CD4-positive, alpha-beta T cell treated with Interleukin-15 for 4 hours (primary cell): ENCODE measurements at regions not wholly inside any gene's neighbourhood (a gene's known extent, or its start where the extent isn't known, plus 50 kb on each side); places are given as distances from the start of the nearest gene placed in this dataset.
A peak's percentile ranks its signal among the peaks of the same experiment; 100 is the strongest.
"Not testable (repeated sequence)": the region's sequence is repeated elsewhere in the genome, so short reads cannot be mapped to it uniquely, and the experiment has no call there.

Source experiments
- DNase-seq: peaks from one replicate; pipeline ENCODE4 v3.0.0-alpha.2; 2020; ENCODE audit warnings: low spot score

DNA sequence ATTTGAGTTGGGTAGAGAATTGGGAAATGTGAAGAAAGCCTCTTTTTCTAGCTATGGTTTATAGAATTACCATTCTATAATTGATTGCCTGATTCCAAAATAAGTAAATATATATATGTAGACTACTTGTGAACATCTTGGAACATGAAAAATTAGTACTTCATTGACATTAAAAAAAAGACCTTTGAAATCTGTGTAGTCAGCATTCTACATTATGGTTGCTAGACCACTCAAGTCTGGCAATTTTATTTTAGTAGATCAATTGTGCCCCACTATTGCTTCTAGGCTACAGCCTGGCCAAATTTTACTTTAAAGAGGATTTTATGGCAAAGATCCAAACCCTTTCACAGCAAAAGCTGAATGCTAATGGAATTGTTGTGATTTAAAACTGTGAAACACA is 279.8 kb downstream of the IKZF2 start:
- no peak for DNase-seq

DNA sequence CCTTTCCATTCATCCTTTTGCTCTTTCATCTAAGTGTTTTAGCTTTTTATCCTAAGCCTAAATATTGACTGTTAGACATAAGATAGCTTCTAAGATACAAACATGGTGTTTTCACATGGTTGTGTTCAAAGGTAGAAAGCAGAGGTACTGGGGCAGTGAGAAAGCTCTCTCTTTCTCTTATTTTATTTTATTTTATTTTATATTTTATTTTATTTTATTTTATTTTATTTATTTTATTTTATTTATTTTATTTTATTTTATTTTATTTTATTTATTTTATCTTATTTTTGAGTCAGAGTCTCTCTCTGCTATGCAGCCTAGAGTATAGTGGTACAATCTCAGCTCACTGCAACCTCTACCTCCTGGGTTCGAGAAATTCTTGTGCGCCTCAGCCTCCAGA is 287.2 kb downstream of the IKZF2 start:
- no peak for DNase-seq

DNA sequence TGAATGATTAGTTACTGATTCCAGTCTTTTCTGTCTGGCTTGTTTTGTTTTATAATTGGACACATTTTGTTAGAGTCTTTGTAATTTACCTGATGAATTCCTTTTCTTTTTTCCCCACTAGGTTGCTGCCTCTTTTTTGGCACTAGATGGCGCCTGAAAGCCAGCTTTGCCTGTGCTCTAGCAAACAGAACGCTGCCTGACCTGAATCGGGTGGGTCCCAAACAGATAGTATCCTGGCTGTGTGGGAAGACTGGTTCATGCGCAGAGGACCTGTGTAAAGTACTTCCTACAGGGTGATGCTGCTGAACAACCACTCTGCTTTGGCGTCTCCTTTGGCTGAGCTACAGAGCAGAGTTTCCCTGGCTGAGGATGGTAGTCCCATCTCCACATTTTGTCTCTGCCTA is 288.2 kb downstream of the IKZF2 start:
- peak; percentile 0 for DNase-seq

GRCh38 chr2:212858496-212858895 is 292.9 kb downstream of the IKZF2 start:
- no peak for DNase-seq

DNA sequence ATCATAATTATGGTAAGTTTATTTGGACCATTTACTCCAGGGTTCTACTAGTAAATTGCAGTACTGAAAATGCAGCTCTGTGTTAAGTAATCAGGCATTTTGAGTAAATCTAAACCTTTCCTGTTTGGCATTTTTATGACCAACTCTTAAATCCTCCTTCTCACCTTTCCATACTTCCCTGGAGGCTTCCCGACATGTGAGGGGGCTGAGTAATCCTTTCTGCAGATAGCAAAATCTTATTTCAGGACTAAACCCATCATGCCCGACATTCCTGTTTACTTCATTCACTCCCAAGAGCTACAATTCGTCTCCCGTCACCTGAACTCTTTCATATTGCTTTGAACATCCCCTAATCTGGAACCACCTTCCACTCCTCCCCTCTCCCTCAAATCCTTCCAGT is 296.6 kb downstream of the IKZF2 start:
- DNase-seq: no peak

GRCh38 chr2:212854116-212854515 is 297.3 kb downstream of the IKZF2 start:
- DNase-seq: no peak

GRCh38 chr2:212845941-212846340 is 305.5 kb downstream of the IKZF2 start:
- no peak for DNase-seq

GRCh38 chr2:212843409-212844199 is 305.0 kb upstream of the ERBB4 start:
- DNase-seq: no peak

GRCh38 chr2:212842544-212843185 is 304.1 kb upstream of the ERBB4 start:
- no peak for DNase-seq

- no peak for DNase-seq
These were observed 302.9 kb upstream of the ERBB4 start for GRCh38 chr2:212841460-212841859.

GRCh38 chr2:212832211-212833195 is 293.9 kb upstream of the ERBB4 start:
- no peak for DNase-seq

GRCh38 chr2:212831671-212832199 is 293.1 kb upstream of the ERBB4 start:
- no peak for DNase-seq

GRCh38 chr2:212816267-212816666 is 277.7 kb upstream of the ERBB4 start:
- no peak for DNase-seq

- DNase-seq: no peak
These were observed 276.9 kb upstream of the ERBB4 start for GRCh38 chr2:212815453-212815852.

DNA sequence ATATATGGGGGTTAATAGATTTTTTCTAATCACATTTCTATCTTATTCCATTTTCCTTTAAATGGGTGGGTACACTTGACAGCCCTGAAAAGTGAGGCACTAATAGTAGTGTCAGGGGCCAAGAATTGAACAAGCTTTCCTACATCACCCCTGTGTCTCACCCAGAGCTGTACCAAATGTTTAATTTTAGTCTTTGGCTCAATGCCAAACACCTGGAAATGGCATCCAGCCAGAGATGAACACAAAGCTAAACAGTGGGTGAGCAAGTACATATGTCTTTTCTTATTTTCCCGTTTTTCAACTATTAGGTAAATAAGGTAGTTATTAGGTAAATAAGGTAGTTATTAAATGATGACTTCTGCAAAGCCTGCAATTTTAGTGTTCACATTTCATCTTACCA is 276.3 kb upstream of the ERBB4 start:
- DNase-seq: no peak

DNA sequence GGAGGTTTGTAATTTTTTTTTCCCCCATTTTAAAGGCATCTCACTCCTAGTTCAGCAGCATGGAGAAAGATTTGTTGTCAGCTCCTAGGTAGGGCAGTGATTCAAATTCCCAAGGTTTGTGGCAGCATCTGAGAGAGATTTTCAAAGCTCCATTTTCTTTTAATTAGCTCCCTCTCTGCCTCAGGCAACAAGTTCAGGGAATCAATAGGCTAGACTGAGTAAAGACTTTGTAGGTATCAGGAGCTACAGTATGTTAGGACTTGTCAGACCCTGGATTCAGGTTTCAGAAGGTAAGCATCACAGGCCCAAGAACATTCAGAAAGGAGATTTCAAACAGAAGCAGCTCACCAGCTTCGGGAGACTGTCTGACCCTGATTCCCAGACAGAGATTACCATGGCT is 273.3 kb upstream of the ERBB4 start:
- DNase-seq: no peak

- DNase-seq: no peak
These were observed 272.6 kb upstream of the ERBB4 start for GRCh38 chr2:212811036-212811805.

DNA sequence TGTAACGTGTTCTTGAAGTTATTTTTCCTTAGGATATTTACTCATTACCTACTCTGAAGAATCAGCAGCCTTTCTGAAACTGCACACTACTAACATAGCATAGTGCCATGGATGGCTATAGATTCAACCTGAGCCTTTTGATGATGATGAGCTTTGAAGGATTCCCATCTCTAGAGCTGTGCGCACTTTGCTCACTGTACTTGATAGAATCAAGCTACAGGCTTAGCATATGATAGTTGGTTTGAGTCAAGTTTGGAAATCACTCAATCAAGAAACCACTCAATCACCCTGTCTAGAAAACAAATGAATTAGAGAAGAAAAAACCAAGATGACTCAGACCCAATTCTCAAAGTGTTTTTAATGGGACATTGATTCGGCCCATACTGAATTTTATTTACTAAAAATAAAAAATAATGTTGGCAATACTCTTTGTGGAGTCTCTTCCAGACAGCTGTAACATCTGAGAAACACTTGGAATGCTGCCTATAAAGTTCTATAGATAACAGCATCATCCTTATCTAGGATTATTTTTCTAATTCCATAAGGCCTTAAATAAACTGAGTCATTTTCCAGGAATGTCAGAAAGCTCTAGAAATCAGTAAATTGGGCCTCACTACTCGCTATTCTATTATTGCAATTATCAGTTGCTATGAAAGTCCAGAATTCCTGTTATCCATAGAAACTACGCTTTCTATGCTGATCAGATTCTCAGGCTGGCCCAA is 259.0 kb upstream of the ERBB4 start:
- DNase-seq: no peak

GRCh38 chr2:212794471-212794870 is 255.9 kb upstream of the ERBB4 start:
- DNase-seq: no peak

DNA sequence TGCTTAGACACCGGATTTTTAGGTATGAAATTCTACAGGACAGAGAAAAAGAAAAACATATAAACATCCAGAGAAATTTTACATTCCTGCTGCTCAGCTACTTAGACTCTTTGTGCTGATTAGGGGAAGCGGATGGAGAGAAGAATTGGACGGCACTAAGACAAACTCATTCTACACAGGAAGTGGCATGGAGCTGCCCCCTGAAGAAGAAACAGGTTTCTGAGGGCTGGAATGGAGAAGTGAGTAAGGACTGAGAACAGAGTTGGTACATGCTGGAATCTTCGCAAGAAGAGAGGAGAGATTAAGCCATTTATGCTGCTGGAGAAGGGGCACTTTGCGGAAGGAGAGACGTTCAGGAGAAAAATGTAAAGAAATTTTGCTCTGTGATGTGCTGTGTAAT is 253.0 kb upstream of the ERBB4 start:
- DNase-seq: no peak

- DNase-seq: not testable (repeated sequence)
These were observed 247.5 kb upstream of the ERBB4 start for GRCh38 chr2:212786088-212786487.
